ENCODE measurements at regions not wholly inside any gene's neighbourhood (a gene's known extent, or its start where the extent isn't known, plus 50 kb on each side); places are given as distances from the start of the nearest gene placed in this dataset.

DNA sequence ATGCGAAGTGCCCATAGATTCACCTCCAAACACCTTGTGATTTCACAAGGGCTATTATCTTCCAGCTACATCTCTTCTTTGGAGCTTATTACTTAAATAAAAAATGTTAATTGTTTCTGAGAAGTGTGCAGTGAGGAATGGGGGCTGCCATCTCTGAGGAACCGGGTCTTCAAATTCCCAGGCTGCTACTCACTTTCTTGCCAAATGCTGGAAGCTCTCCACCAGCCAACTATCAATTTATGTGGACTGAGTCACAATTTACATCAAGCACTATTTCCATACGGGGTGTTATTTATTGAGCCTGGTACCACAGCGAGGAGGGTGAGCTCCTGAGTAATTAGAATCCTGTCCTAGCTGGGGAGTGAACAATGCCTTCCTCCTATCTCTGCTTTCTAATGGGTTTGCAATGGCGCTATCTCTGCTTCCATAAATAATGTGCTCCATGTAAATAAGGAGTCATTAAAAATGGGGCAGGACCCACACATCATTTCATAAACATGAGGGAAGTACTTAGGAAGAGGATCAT is 898.3 kb downstream of the VRK1 start:
- intact Hi-C loops (cut with micrococcal nuclease), result no loop called here
- DNase-seq, result no peak
- Mint-ChIP-seq H3K27ac (no peak overlapping the region), H3K4me3 (no peak overlapping the region), H3K9me3 (peaks cover 22% of the 10 kb centered on the region), H3K36me3 (ENCODE audit: low read depth) (peaks cover 8% of the 10 kb centered on the region), H3K27me3 (no peaks in the 10 kb centered on the region), H3K4me1 (peaks cover 24% of the 10 kb centered on the region)

DNA sequence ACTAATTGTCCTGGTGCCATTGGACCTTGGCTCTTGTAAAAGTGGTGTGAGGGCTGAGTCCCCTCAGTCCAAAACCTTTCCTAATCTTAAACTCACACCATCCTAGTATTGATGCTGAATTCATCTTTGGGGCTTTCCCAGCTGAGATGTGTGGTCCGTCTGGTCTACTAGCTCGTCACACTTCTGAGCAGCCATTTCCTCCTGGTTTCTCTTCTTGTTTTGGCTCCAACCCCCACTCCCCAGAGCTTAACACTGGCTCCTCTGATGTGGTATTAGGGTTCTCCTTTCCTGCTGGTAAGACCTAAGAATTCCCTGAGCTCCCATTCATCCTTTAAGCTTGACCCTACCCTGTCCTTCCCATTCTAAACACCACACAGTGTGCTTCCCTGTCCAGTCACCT is 900.6 kb downstream of the VRK1 start:
- no peaks in the 10 kb centered on the region for H3K27me3 Mint-ChIP-seq
- H3K36me3 Mint-ChIP-seq (ENCODE audit: low read depth), result peaks cover 8% of the 10 kb centered on the region
- H3K27ac Mint-ChIP-seq, result peak overlapping the region; percentile 35
- peaks cover 30% of the 10 kb centered on the region for H3K4me1 Mint-ChIP-seq
- H3K4me3 Mint-ChIP-seq, result peak overlapping the region; percentile 61
- H3K9me3 Mint-ChIP-seq, result peaks cover 22% of the 10 kb centered on the region
- peak; percentile 84 for DNase-seq
- intact Hi-C loops (cut with micrococcal nuclease), result no loop called here

DNA sequence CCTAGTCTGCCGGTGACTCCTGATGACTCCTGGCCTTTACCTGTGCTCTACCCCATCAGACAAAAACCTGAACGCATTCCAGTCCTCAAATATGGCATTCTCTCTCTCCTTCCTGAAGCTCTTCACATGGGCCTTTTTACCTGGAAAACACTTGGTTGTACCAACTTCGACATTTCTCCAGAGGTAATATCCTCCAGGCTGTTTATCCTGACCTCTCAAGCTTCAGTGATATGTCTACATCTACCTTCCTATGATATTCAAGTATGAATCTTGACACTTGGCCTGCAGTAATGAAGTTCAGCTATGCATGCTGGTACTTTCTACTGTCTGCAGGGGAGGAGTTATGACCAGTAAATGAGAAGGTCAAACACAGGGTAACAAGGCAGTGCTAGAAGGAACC is 901.8 kb downstream of the VRK1 start:
- Mint-ChIP-seq H3K27me3 (no peaks in the 10 kb centered on the region), H3K9me3 (peaks cover 22% of the 10 kb centered on the region), H3K27ac (peak overlapping the region; percentile 49), H3K36me3 (ENCODE audit: low read depth) (peaks cover 10% of the 10 kb centered on the region), H3K4me3 (no peak overlapping the region), H3K4me1 (peaks cover 42% of the 10 kb centered on the region)
- intact Hi-C loops (cut with micrococcal nuclease), result no loop called here
- DNase-seq, result no peak

- Mint-ChIP-seq H3K4me3 (peak overlapping the region; percentile 66), H3K9me3 (peaks cover 13% of the 10 kb centered on the region), H3K4me1 (peaks cover 65% of the 10 kb centered on the region), H3K27ac (peak overlapping the region; percentile 70), H3K27me3 (no peaks in the 10 kb centered on the region), H3K36me3 (ENCODE audit: low read depth) (peaks cover 10% of the 10 kb centered on the region)
- DNase-seq, result peak; percentile 80
- intact Hi-C loops (cut with micrococcal nuclease), result loop anchor here (10.0 kb wide), 3 partner anchors 272 to 398 kb away; no protein-coding TSS in a partner anchor
These were observed 906.0 kb downstream of the VRK1 start for GRCh38 chr14:97703006-97703760.

DNA sequence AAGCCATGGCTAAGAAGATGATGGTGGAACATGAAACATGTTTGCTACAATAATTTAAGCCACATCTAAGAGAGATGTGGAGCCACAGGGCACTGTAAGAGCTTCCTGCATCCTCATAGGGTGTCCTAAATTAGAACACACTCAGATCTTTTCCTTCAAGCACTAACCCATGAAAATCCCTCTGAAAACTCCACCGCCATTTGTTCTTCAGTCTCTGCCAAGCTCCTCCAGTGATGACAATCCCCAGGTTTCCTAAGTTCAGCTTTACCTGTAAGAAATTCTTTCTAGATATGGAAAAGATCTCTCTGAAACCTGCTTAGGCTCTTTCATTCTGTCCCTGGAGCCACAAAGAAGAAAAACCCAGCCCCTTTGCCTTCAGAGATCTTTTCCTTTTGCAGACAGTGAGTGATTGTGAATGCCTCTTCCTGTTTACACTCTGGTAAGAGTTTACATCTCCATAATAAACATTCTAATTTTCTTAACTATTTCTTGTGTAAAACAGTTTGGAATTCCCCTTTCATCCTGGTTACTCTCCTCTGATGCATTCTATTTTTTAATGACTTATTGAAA is 907.2 kb downstream of the VRK1 start:
- intact Hi-C loops (cut with micrococcal nuclease), result loop anchor here (2.0 to 10.0 kb wide), 4 partner anchors 246 to 400 kb away; no protein-coding TSS in a partner anchor
- H3K9me3 Mint-ChIP-seq, result peaks cover 12% of the 10 kb centered on the region
- peak; percentile 70 for DNase-seq
- H3K27ac Mint-ChIP-seq, result peak overlapping the region; percentile 82
- H3K4me1 Mint-ChIP-seq, result peaks cover 69% of the 10 kb centered on the region
- peaks cover 4% of the 10 kb centered on the region for H3K36me3 Mint-ChIP-seq (ENCODE audit: low read depth)
- no peaks in the 10 kb centered on the region for H3K27me3 Mint-ChIP-seq
- peak overlapping the region; percentile 55 for H3K4me3 Mint-ChIP-seq

- Mint-ChIP-seq H3K4me3 (peak overlapping the region; percentile 55), H3K4me1 (peaks cover 73% of the 10 kb centered on the region), H3K27me3 (no peaks in the 10 kb centered on the region), H3K9me3 (peaks cover 12% of the 10 kb centered on the region), H3K27ac (peak overlapping the region; percentile 38), H3K36me3 (ENCODE audit: low read depth) (peaks cover 3% of the 10 kb centered on the region)
- intact Hi-C loops (cut with micrococcal nuclease), result loop anchor here (2.0 to 10.0 kb wide), 6 partner anchors 82 to 1562 kb away; no protein-coding TSS in a partner anchor
- no peak for DNase-seq
These were observed 907.9 kb downstream of the VRK1 start for GRCh38 chr14:97705107-97705506.

- Mint-ChIP-seq H3K27me3 (no peaks in the 10 kb centered on the region), H3K27ac (peak overlapping the region; percentile 84), H3K4me3 (peak overlapping the region; percentile 59), H3K4me1 (peaks cover 71% of the 10 kb centered on the region), H3K36me3 (ENCODE audit: low read depth) (peaks cover 1% of the 10 kb centered on the region), H3K9me3 (peaks cover 8% of the 10 kb centered on the region)
- DNase-seq, result peak; percentile 72
- intact Hi-C loops (cut with micrococcal nuclease), result loop anchor here (1.0 to 10.0 kb wide), 7 partner anchors 18 to 1561 kb away; no protein-coding TSS in a partner anchor
These were observed 908.8 kb downstream of the VRK1 start for GRCh38 chr14:97705976-97706375.

DNA sequence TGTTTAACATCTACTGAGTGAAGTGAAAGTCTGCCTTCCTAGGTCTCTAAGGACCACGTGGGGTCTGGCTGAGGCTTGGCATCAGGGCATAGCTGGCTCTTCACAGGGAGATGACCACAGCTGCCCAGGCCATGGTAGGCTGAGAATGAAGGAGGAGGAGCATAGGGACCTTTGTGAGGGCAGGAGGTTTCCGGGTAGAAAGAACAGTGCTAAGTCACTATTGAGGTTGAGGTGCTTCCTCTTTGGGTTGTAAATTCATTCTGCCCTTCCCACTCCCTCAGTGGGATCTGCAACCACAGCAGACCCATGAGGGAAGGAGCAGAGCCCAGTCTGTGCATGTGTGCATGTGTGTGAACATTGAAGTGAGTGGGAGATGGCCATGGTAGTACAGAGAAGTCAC is 909.6 kb downstream of the VRK1 start:
- H3K4me3 Mint-ChIP-seq, result peak overlapping the region; percentile 59

GRCh38 chr14:97707603-97708002 is 910.4 kb downstream of the VRK1 start:
- no peaks in the 10 kb centered on the region for H3K27me3 Mint-ChIP-seq
- H3K9me3 Mint-ChIP-seq, result peaks cover 8% of the 10 kb centered on the region
- H3K36me3 Mint-ChIP-seq (ENCODE audit: low read depth), result peaks cover 1% of the 10 kb centered on the region
- H3K4me3 Mint-ChIP-seq, result no peak overlapping the region
- DNase-seq, result peak; percentile 75
- H3K4me1 Mint-ChIP-seq, result peaks cover 72% of the 10 kb centered on the region
- intact Hi-C loops (cut with micrococcal nuclease), result loop anchor here (5.0 to 10.0 kb wide), 5 partner anchors 80 to 1560 kb away; no protein-coding TSS in a partner anchor
- peak overlapping the region; percentile 28 for H3K27ac Mint-ChIP-seq

More for the DNA sequence above, 909.6 kb downstream of the VRK1 start:
- peaks cover 8% of the 10 kb centered on the region for H3K9me3 Mint-ChIP-seq
- H3K36me3 Mint-ChIP-seq (ENCODE audit: low read depth), result peaks cover 1% of the 10 kb centered on the region
- peak overlapping the region; percentile 84 for H3K27ac Mint-ChIP-seq
- H3K4me1 Mint-ChIP-seq, result peaks cover 70% of the 10 kb centered on the region
- no peaks in the 10 kb centered on the region for H3K27me3 Mint-ChIP-seq
- DNase-seq, result peak; percentile 72
- intact Hi-C loops (cut with micrococcal nuclease), result loop anchor here (1.0 to 10.0 kb wide), 6 partner anchors 17 to 1560 kb away; no protein-coding TSS in a partner anchor

DNA sequence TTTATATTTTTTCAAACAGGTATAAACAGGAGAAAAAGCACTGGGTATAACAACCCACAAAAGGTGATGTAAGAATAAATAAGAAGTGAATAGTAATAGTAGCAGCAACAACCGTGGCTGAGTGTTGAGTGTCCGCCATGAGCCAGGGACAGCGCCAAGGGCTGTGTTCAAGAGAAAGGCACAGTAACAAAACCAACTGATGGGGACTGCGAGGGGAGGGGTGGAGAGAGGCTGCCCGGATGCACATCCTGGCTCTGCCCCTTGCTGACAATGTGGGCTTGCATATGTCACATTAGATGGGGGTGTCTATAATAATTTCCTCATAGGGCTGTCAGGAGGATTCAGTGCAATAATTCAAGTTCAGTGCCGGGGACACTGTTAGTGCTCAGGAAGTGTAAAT is 912.4 kb downstream of the VRK1 start:
- H3K27ac Mint-ChIP-seq, result no peak overlapping the region
- H3K36me3 Mint-ChIP-seq (ENCODE audit: low read depth), result no peaks in the 10 kb centered on the region
- peaks cover 8% of the 10 kb centered on the region for H3K9me3 Mint-ChIP-seq
- intact Hi-C loops (cut with micrococcal nuclease), result loop anchor here (5.0 to 10.0 kb wide), 5 partner anchors 78 to 1558 kb away; no protein-coding TSS in a partner anchor
- peak; percentile 71 for DNase-seq
- H3K27me3 Mint-ChIP-seq, result no peaks in the 10 kb centered on the region
- H3K4me1 Mint-ChIP-seq, result peaks cover 62% of the 10 kb centered on the region
- H3K4me3 Mint-ChIP-seq, result no peak overlapping the region

DNA sequence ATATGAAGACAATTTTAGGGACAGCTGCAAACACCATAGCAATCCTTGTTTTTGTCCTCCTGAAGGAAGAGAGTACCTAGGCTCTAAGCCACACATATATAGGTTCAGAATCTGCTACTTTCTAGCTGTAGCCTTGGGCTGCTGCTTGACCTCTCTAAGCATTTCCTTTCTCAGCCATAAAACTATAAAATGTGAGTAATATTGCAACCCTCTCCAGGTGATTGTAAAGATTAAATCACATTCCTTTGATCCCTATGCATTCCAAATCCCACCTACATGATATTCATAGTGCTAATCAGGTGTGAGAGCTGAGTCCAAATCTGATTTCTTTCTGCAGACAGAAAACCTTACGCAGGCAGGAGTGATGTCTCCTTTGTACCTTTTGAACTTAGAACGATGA is 913.5 kb downstream of the VRK1 start:
- Mint-ChIP-seq H3K27me3 (no peaks in the 10 kb centered on the region), H3K9me3 (peaks cover 8% of the 10 kb centered on the region), H3K27ac (no peak overlapping the region), H3K36me3 (ENCODE audit: low read depth) (no peaks in the 10 kb centered on the region), H3K4me3 (no peak overlapping the region), H3K4me1 (peaks cover 51% of the 10 kb centered on the region)
- DNase-seq, result no peak
- intact Hi-C loops (cut with micrococcal nuclease), result loop anchor here (5.0 kb wide), 1 partner anchor 88 kb away; no protein-coding TSS in a partner anchor

DNA sequence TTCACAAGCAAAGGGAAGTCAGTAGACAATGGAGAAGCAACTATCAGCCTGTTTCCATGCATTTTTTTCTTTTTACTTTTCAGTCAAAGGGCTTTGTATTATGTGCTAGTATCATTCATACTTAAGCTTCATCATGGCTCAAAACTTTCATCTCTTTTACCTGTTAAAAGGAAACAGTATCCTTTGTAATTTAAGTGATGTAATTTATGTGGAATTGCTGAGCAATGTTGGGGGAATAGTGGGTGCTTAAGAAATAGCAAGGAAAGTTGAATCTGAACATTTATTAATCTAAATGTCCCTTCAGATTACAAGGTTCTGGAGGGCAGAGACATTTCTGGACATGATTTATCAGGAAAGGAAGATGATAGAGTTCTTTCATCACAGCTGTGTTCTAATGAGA is 915.3 kb downstream of the VRK1 start:
- Mint-ChIP-seq H3K27ac (no peak overlapping the region), H3K4me3 (no peak overlapping the region), H3K9me3 (peaks cover 5% of the 10 kb centered on the region), H3K4me1 (peaks cover 36% of the 10 kb centered on the region), H3K27me3 (no peaks in the 10 kb centered on the region), H3K36me3 (ENCODE audit: low read depth) (no peaks in the 10 kb centered on the region)
- intact Hi-C loops (cut with micrococcal nuclease), result loop anchor here (2.0 to 5.0 kb wide), 2 partner anchors 90 to 304 kb away; no protein-coding TSS in a partner anchor
- no peak for DNase-seq

DNA sequence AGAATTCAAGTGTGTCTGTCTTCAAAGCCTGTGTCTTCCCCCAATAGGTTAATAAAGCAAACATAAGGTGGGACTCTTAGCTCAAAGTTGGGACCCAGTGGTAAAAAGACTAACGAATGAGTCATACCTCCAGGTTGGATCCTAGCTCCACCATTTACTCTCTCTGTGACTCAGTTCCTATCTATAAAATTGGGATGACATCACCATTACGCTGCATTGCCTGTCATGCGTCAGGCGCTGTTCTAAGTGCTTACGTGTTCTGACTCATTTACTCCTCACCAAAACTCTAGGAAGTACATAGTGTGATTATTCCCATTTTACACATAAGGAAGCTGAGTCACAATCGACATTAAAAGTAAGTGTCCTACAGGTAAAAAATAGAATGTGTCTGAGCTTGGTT is 915.8 kb downstream of the VRK1 start:
- Mint-ChIP-seq H3K9me3 (peaks cover 5% of the 10 kb centered on the region), H3K27ac (no peak overlapping the region), H3K36me3 (ENCODE audit: low read depth) (no peaks in the 10 kb centered on the region), H3K27me3 (no peaks in the 10 kb centered on the region), H3K4me3 (no peak overlapping the region), H3K4me1 (peaks cover 32% of the 10 kb centered on the region)
- intact Hi-C loops (cut with micrococcal nuclease), result loop anchor here (2.0 to 5.0 kb wide), 2 partner anchors 91 to 304 kb away; no protein-coding TSS in a partner anchor
- DNase-seq, result peak; percentile 55

Data from activated CD4-positive, alpha-beta T cell treated with anti-CD3 and anti-CD28 coated beads, Interleukin-2, amount 10 ng/mL, durations not matched to agents 24 days and 14 days (primary cell).